ENCODE measurements at regions not wholly inside any gene's neighbourhood (a gene's known extent, or its start where the extent isn't known, plus 50 kb on each side); places are given as distances from the start of the nearest gene placed in this dataset.

GRCh38 chr5:92508271-92508670, 1072.7 kb downstream of the NR2F1-AS1 start:
- no peak for TF ChIP-seq CTCF (IDR thresholded peaks at IDR 0.05)
- no peaks in the 10 kb centered on the region for H3K36me3 ChIP-seq (ENCODE audit: low read depth)
- DNase-seq = no peak
- ATAC-seq = no peak
- peaks cover 25% of the 10 kb centered on the region for H3K9me3 ChIP-seq
- no peaks in the 10 kb centered on the region for H3K4me1 ChIP-seq (ENCODE audit: low read depth)
- H3K4me3 ChIP-seq = no peak overlapping the region
- intact Hi-C loops (cut with DNase I, micrococcal nuclease) = no loop called here

GRCh38 chr5:92505925-92506324, 1075.1 kb downstream of the NR2F1-AS1 start:
- no peaks in the 10 kb centered on the region for H3K4me1 ChIP-seq (ENCODE audit: low read depth)
- H3K9me3 ChIP-seq = peaks cover 12% of the 10 kb centered on the region
- no peaks in the 10 kb centered on the region for H3K36me3 ChIP-seq (ENCODE audit: low read depth)
- ATAC-seq (no peak), DNase-seq (no peak)
- TF ChIP-seq CTCF (IDR thresholded peaks at IDR 0.05) = no peak
- intact Hi-C loops (cut with DNase I, micrococcal nuclease) = no loop called here
- no peak overlapping the region for H3K4me3 ChIP-seq

- no peaks in the 10 kb centered on the region for H3K4me1 ChIP-seq (ENCODE audit: low read depth)
- ATAC-seq (no peak), DNase-seq (no peak)
- H3K36me3 ChIP-seq (ENCODE audit: low read depth) = no peaks in the 10 kb centered on the region
- intact Hi-C loops (cut with DNase I, micrococcal nuclease) = no loop called here
- H3K9me3 ChIP-seq = peaks cover 8% of the 10 kb centered on the region
- no peak for TF ChIP-seq CTCF (IDR thresholded peaks at IDR 0.05)
- no peak overlapping the region for H3K4me3 ChIP-seq
Measured at GRCh38 chr5:92505145-92505544, 1075.9 kb downstream of the NR2F1-AS1 start.

GRCh38 chr5:92504346-92504745, 1076.7 kb downstream of the NR2F1-AS1 start:
- no peaks in the 10 kb centered on the region for H3K4me1 ChIP-seq (ENCODE audit: low read depth)
- no peak for TF ChIP-seq CTCF (IDR thresholded peaks at IDR 0.05)
- H3K36me3 ChIP-seq (ENCODE audit: low read depth) = no peaks in the 10 kb centered on the region
- ATAC-seq = no peak
- peaks cover 7% of the 10 kb centered on the region for H3K9me3 ChIP-seq
- no peak for DNase-seq
- H3K4me3 ChIP-seq = no peak overlapping the region
- intact Hi-C loops (cut with DNase I, micrococcal nuclease) = no loop called here

GRCh38 chr5:92500752-92501151, 1080.3 kb downstream of the NR2F1-AS1 start:
- Histone ChIP-seq H3K4me3 (no peak overlapping the region), H3K36me3 (ENCODE audit: low read depth) (no peaks in the 10 kb centered on the region), H3K9me3 (no peaks in the 10 kb centered on the region), H3K4me1 (ENCODE audit: low read depth) (no peaks in the 10 kb centered on the region)
- ATAC-seq (no peak), DNase-seq (no peak)
- TF ChIP-seq CTCF (IDR thresholded peaks at IDR 0.05) = no peak
- intact Hi-C loops (cut with DNase I, micrococcal nuclease) = no loop called here

- no peak overlapping the region for H3K4me3 ChIP-seq
- no peaks in the 10 kb centered on the region for H3K4me1 ChIP-seq (ENCODE audit: low read depth)
- no peak for ATAC-seq
- intact Hi-C loops (cut with DNase I, micrococcal nuclease) = no loop called here
- no peaks in the 10 kb centered on the region for H3K36me3 ChIP-seq (ENCODE audit: low read depth)
- no peak for DNase-seq
- H3K9me3 ChIP-seq = no peaks in the 10 kb centered on the region
- TF ChIP-seq CTCF (IDR thresholded peaks at IDR 0.05) = no peak
Measured at GRCh38 chr5:92496545-92496944, 1084.5 kb downstream of the NR2F1-AS1 start.

Data from mucosa of descending colon (tissue), 3 donors.